Endothelial cell (in vitro differentiated cells): ENCODE measurements at regions not wholly inside any gene's neighbourhood (a gene's known extent, or its start where the extent isn't known, plus 50 kb on each side); places are given as distances from the start of the nearest gene placed in this dataset.

Source experiments
- DNase-seq: peaks from one replicate; pipeline ENCODE4 v3.0.0; 2021; ENCODE audit warnings: low spot score
- H3K27ac Mint-ChIP-seq: one replicate; pipeline ENCODE4 v1.8.0; 2021; ENCODE audit warnings: mixed read lengths, inconsistent platforms; ENCODE audit not compliant: unreplicated experiment
- H3K27me3 Mint-ChIP-seq: one replicate; pipeline ENCODE4 v1.8.0; 2021; ENCODE audit warnings: mild to moderate bottlenecking, moderate library complexity, mixed read lengths, inconsistent platforms; ENCODE audit not compliant: unreplicated experiment
- H3K36me3 Mint-ChIP-seq: one replicate; pipeline ENCODE4 v1.8.0; 2021; ENCODE audit warnings: mild to moderate bottlenecking, low read depth, mixed read lengths, inconsistent platforms; ENCODE audit not compliant: unreplicated experiment
- H3K4me1 Mint-ChIP-seq: one replicate; pipeline ENCODE4 v1.8.0; 2021; ENCODE audit warnings: mild to moderate bottlenecking, mixed read lengths, inconsistent platforms; ENCODE audit not compliant: unreplicated experiment
- H3K4me3 Mint-ChIP-seq: one replicate; pipeline ENCODE4 v1.8.0; 2021; ENCODE audit warnings: mild to moderate bottlenecking, mixed read lengths, inconsistent platforms; ENCODE audit not compliant: unreplicated experiment
- H3K9me3 Mint-ChIP-seq: one replicate; pipeline ENCODE4 v1.8.0; 2021; ENCODE audit warnings: mixed read lengths, inconsistent platforms; ENCODE audit not compliant: unreplicated experiment
- TF ChIP-seq, protein P1 (sequence below): fragments of 200-600 bp; sonication (generic); IDR thresholded peaks from one replicate; pipeline ENCODE4 v1.5.0; 2021; ENCODE audit warnings: antibody characterized with exemption; ENCODE audit not compliant: unreplicated experiment

DNA sequence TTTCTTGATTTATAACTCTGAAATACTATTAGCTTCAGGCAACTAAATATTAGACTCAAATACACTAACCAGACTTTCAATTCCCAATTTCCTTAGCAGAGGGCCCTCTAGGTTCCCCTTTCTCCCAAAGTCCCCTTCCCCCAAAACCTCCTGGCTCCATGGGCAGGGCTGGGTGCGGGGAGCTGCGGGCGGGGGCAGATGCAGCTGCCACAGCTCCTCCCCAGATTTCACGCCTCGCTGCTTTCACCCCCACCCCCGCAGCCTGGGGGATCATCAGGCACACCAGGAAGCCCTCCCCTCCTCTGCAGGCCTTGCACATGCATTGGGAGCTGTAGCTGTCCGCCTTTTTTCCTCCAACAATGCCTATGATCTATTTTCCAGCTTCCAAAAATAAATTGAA lies 82.8 kb upstream of the SPATA31C2 start:
- H3K9me3 Mint-ChIP-seq = no peaks in the 10 kb centered on the region
- H3K4me1 Mint-ChIP-seq = peaks cover 3% of the 10 kb centered on the region
- H3K36me3 Mint-ChIP-seq = no peaks in the 10 kb centered on the region
- DNase-seq = no peak
- H3K4me3 Mint-ChIP-seq = no peak overlapping the region
- H3K27ac Mint-ChIP-seq = no peak overlapping the region
- H3K27me3 Mint-ChIP-seq = no peaks in the 10 kb centered on the region
- TF ChIP-seq, protein P1, sequence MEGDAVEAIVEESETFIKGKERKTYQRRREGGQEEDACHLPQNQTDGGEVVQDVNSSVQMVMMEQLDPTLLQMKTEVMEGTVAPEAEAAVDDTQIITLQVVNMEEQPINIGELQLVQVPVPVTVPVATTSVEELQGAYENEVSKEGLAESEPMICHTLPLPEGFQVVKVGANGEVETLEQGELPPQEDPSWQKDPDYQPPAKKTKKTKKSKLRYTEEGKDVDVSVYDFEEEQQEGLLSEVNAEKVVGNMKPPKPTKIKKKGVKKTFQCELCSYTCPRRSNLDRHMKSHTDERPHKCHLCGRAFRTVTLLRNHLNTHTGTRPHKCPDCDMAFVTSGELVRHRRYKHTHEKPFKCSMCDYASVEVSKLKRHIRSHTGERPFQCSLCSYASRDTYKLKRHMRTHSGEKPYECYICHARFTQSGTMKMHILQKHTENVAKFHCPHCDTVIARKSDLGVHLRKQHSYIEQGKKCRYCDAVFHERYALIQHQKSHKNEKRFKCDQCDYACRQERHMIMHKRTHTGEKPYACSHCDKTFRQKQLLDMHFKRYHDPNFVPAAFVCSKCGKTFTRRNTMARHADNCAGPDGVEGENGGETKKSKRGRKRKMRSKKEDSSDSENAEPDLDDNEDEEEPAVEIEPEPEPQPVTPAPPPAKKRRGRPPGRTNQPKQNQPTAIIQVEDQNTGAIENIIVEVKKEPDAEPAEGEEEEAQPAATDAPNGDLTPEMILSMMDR = no peak

DNA sequence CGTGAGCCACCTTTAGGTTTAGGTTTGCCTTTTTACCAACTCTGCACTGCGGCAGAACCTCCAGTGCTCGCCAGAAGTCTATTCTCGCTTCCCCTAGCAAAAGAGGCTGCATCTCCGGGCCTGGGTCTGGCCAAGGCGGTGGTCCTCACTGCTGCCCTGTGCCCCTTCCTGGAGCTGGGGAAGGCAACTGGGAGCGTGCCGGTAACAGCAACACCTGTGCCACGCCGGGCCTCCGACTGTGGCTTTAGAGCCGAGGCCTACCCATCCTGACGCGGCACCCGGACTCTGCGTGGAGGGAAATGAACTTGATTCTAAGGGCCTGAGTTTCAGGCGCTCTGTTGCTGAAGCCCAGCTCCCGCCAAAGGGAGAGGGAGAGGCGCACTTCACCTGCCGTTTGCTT lies 82.4 kb upstream of the SPATA31C2 start:
- TF ChIP-seq, protein P1 = no peak
- no peak overlapping the region for H3K27ac Mint-ChIP-seq
- no peaks in the 10 kb centered on the region for H3K9me3 Mint-ChIP-seq
- no peaks in the 10 kb centered on the region for H3K27me3 Mint-ChIP-seq
- no peak for DNase-seq
- no peaks in the 10 kb centered on the region for H3K36me3 Mint-ChIP-seq
- H3K4me3 Mint-ChIP-seq = no peak overlapping the region
- H3K4me1 Mint-ChIP-seq = peaks cover 3% of the 10 kb centered on the region

DNA sequence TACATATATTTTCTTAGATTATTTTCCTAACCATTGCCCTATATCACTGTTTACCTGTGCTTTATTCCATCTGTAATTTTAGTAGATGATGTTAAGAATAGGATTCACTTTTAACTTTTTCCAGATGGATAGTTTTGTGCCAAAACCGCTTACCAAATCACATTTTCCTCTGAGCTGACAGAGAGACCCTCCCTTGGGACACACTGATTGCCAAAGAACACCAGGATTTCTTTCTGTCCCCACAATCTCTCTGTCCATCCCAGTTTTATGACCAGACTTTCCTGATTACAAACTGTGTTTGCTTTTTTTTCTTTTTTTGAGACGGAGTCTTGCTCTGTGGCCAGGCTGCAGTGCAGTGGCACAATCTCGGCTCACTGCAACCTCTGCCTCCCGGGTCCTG lies 81.3 kb upstream of the SPATA31C2 start:
- Mint-ChIP-seq H3K9me3 (no peaks in the 10 kb centered on the region), H3K27me3 (no peaks in the 10 kb centered on the region), H3K36me3 (no peaks in the 10 kb centered on the region), H3K4me3 (no peak overlapping the region), H3K4me1 (peaks cover 3% of the 10 kb centered on the region), H3K27ac (no peak overlapping the region)
- TF ChIP-seq, protein P1 = no peak
- no peak for DNase-seq

DNA sequence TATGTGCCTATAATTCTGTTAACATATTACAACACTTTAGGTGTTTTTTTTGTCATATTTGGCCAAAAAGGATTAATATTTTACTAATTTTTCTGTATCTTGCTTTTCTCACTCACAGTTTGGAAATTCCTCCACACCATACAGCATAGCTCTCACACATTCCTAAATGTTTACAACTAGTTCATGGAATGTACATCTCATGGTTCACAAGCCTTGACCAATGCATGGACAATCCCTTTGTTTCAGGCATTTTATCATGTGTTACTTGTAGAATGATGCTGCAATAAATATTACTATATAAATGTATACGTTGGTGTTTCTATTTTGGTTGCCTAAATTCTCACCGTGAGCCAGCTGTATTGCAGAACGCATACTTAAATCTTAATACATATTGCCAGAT lies 80.5 kb upstream of the SPATA31C2 start:
- H3K9me3 Mint-ChIP-seq = no peaks in the 10 kb centered on the region

DNA sequence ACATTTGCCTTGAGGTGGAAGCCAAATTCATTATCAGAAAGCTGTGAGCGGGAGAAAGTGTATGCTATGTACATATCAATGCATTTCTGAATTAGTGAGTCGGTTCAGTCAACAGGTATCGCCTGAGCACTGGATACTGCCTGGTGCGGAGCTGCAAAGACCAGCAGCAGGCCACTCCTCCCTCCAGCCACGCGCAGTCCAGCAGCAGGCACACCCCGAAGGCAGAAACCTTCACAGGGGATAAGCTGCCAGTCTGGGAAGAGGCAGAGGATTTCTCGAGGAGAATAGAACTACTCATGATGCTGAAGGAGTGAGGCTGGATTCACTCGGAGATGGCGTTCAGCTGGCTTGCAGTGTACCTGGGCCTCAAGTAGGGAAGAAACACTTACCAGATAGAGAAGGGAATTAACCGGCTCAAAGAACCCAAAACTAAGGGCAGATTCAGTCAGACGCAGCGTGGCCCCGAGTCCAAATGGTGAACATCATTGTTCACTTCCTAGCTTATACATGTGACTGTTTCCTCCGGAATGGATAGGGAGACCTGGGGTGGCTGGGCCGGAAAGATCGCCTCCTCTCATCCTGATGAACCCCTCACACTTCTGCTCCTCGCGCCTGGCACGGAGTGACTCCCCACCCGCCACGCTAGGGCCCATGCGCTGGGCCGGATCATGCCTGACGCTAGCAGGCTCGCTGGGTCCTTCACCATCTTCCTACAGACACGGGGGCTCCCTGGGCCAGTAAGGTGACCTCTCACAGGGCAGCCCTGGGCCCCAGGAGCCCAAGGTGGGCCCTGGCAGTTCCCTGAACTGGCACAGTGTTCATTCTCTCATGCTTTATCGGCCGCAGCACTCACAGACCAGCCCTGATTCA lies 78.1 kb upstream of the SPATA31C2 start:
- Mint-ChIP-seq H3K36me3 (no peaks in the 10 kb centered on the region), H3K9me3 (no peaks in the 10 kb centered on the region), H3K27ac (no peak overlapping the region), H3K27me3 (no peaks in the 10 kb centered on the region), H3K4me3 (no peak overlapping the region), H3K4me1 (peaks cover 7% of the 10 kb centered on the region)
- no peak for DNase-seq
- TF ChIP-seq, protein P1 = no peak

More for the DNA sequence above, 80.5 kb upstream of the SPATA31C2 start:
- Mint-ChIP-seq H3K4me3 (no peak overlapping the region), H3K36me3 (no peaks in the 10 kb centered on the region), H3K27me3 (no peaks in the 10 kb centered on the region), H3K4me1 (peaks cover 3% of the 10 kb centered on the region), H3K27ac (no peak overlapping the region)
- TF ChIP-seq, protein P1 = no peak
- no peak for DNase-seq
